ENCODE measurements at regions not wholly inside any gene's neighbourhood (a gene's known extent, or its start where the extent isn't known, plus 50 kb on each side); places are given as distances from the start of the nearest gene placed in this dataset.

DNA sequence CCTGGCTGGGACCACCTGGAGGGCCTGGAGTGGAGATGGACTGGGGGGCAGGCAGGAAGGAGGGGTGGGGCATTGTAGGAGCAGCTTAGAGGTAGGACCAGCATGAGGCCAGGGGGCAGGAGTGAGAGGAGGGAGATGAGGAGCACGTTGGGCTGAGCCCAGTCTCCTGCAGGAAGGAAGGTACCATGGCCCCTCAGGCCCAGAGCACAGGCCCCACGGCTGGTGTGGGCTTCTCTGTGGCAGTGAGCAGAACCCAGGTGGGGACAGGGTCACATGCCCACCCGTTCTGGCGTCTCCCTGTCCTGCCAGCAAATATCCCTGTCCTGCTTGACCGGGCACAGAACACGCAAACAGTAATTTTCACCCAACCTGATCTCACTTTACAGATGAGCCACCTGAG is 141.8 kb downstream of the ENGASE start:
- Histone ChIP-seq H3K9me3 (ENCODE audit: low read length) (no peaks in the 10 kb centered on the region), H3K27ac (ENCODE audit: low read length) (no peak overlapping the region), H2AFZ (ENCODE audit: low read depth, low read length) (no peak overlapping the region), H3K9ac (ENCODE audit: low read length) (no peak overlapping the region), H3K4me3 (ENCODE audit: low read length) (no peak overlapping the region), H3F3A (ENCODE audit: insufficient read depth, low read length, poor library complexity, severe bottlenecking) (no peaks in the 10 kb centered on the region), H3K79me2 (replicated peaks; ENCODE audit: insufficient read depth, low read length) (no peaks in the 10 kb centered on the region), H3K36me3 (ENCODE audit: insufficient read depth, low read length) (no peaks in the 10 kb centered on the region), H3K27me3 (ENCODE audit: insufficient read depth, low read depth, low read length) (no peaks in the 10 kb centered on the region), H3K4me2 (ENCODE audit: low read length) (no peak overlapping the region), H4K20me1 (ENCODE audit: insufficient read depth) (no peaks in the 10 kb centered on the region), H3K9me2 (ENCODE audit: insufficient read depth, low read length) (no peaks in the 10 kb centered on the region)
- no peak for TF ChIP-seq POLR2AphosphoS5 (IDR thresholded peaks at IDR 0.05)
- TF ChIP-seq, protein P1, sequence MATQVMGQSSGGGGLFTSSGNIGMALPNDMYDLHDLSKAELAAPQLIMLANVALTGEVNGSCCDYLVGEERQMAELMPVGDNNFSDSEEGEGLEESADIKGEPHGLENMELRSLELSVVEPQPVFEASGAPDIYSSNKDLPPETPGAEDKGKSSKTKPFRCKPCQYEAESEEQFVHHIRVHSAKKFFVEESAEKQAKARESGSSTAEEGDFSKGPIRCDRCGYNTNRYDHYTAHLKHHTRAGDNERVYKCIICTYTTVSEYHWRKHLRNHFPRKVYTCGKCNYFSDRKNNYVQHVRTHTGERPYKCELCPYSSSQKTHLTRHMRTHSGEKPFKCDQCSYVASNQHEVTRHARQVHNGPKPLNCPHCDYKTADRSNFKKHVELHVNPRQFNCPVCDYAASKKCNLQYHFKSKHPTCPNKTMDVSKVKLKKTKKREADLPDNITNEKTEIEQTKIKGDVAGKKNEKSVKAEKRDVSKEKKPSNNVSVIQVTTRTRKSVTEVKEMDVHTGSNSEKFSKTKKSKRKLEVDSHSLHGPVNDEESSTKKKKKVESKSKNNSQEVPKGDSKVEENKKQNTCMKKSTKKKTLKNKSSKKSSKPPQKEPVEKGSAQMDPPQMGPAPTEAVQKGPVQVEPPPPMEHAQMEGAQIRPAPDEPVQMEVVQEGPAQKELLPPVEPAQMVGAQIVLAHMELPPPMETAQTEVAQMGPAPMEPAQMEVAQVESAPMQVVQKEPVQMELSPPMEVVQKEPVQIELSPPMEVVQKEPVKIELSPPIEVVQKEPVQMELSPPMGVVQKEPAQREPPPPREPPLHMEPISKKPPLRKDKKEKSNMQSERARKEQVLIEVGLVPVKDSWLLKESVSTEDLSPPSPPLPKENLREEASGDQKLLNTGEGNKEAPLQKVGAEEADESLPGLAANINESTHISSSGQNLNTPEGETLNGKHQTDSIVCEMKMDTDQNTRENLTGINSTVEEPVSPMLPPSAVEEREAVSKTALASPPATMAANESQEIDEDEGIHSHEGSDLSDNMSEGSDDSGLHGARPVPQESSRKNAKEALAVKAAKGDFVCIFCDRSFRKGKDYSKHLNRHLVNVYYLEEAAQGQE (IDR thresholded peaks at IDR 0.05; ENCODE audit: borderline replicate concordance) = no peak
- TF ChIP-seq TAF1 (IDR thresholded peaks at IDR 0.05; ENCODE audit: low read depth) = no peak
- TF ChIP-seq RAD21 (conservative IDR thresholded peaks at IDR 0.05) = no peak
- TF ChIP-seq EZH2 (IDR thresholded peaks at IDR 0.05; ENCODE audit: borderline replicate concordance, insufficient read depth, low read length, poor library complexity, severe bottlenecking) = no peak
- no peak for TF ChIP-seq EP300 (conservative IDR thresholded peaks at IDR 0.05; ENCODE audit: poor library complexity, severe bottlenecking)
- TF ChIP-seq, protein P2, sequence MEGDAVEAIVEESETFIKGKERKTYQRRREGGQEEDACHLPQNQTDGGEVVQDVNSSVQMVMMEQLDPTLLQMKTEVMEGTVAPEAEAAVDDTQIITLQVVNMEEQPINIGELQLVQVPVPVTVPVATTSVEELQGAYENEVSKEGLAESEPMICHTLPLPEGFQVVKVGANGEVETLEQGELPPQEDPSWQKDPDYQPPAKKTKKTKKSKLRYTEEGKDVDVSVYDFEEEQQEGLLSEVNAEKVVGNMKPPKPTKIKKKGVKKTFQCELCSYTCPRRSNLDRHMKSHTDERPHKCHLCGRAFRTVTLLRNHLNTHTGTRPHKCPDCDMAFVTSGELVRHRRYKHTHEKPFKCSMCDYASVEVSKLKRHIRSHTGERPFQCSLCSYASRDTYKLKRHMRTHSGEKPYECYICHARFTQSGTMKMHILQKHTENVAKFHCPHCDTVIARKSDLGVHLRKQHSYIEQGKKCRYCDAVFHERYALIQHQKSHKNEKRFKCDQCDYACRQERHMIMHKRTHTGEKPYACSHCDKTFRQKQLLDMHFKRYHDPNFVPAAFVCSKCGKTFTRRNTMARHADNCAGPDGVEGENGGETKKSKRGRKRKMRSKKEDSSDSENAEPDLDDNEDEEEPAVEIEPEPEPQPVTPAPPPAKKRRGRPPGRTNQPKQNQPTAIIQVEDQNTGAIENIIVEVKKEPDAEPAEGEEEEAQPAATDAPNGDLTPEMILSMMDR (IDR thresholded peaks at IDR 0.05; ENCODE audit: poor library complexity, severe bottlenecking) = no peak

DNA sequence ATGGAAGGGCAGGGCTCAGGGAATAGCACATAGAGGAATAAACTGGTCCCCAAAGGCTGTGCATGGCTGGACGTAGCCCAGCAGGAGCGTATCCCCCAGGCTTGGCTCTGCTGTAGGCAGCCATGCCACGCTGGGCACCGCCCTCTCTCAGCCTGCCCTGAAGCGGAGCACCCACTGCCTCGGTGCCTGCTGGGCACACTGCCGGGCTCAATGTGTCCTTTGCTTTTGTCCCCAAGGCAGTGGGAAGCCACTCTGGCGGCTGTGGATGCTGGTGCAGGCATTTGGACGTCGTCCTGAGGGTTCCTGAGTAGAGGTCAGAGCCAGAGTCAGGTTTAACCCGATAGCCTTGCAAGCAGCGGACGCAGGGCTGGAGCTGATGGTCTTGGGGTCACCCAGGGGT is 141.0 kb downstream of the ENGASE start:
- no peaks in the 10 kb centered on the region for H3K9me3 ChIP-seq (ENCODE audit: low read length)
- H3K79me2 ChIP-seq (replicated peaks; ENCODE audit: insufficient read depth, low read length) = no peaks in the 10 kb centered on the region
- H4K20me1 ChIP-seq (ENCODE audit: insufficient read depth) = no peaks in the 10 kb centered on the region
- H2AFZ ChIP-seq (ENCODE audit: low read depth, low read length) = no peak overlapping the region
- H3F3A ChIP-seq (ENCODE audit: insufficient read depth, low read length, poor library complexity, severe bottlenecking) = no peaks in the 10 kb centered on the region
- no peak overlapping the region for H3K27ac ChIP-seq (ENCODE audit: low read length)
- no peak for TF ChIP-seq POLR2AphosphoS5 (IDR thresholded peaks at IDR 0.05)
- TF ChIP-seq, protein P1 (IDR thresholded peaks at IDR 0.05; ENCODE audit: borderline replicate concordance) = no peak
- no peak for TF ChIP-seq TAF1 (IDR thresholded peaks at IDR 0.05; ENCODE audit: low read depth)
- TF ChIP-seq RAD21 (conservative IDR thresholded peaks at IDR 0.05) = no peak
- TF ChIP-seq, protein P2 (IDR thresholded peaks at IDR 0.05; ENCODE audit: poor library complexity, severe bottlenecking) = no peak
- no peak for TF ChIP-seq MXI1 (conservative IDR thresholded peaks at IDR 0.05; ENCODE audit: poor library complexity, severe bottlenecking)
- no peak for TF ChIP-seq EZH2 (IDR thresholded peaks at IDR 0.05; ENCODE audit: borderline replicate concordance, insufficient read depth, low read length, poor library complexity, severe bottlenecking)
- no peak for TF ChIP-seq EP300 (conservative IDR thresholded peaks at IDR 0.05; ENCODE audit: poor library complexity, severe bottlenecking)
- TF ChIP-seq SMC3 (conservative IDR thresholded peaks at IDR 0.05; ENCODE audit: poor library complexity) = no peak
- H3K36me3 ChIP-seq (ENCODE audit: insufficient read depth, low read length) = no peaks in the 10 kb centered on the region
- H3K9me2 ChIP-seq (ENCODE audit: insufficient read depth, low read length) = no peaks in the 10 kb centered on the region
- no peak overlapping the region for H3K4me2 ChIP-seq (ENCODE audit: low read length)
- no peaks in the 10 kb centered on the region for H3K27me3 ChIP-seq (ENCODE audit: insufficient read depth, low read depth, low read length)
- no peak overlapping the region for H3K9ac ChIP-seq (ENCODE audit: low read length)
- H3K4me3 ChIP-seq (ENCODE audit: low read length) = no peak overlapping the region

Measured in neural cell (in vitro differentiated cells).